ENCODE measurements at regions not wholly inside any gene's neighbourhood (a gene's known extent, or its start where the extent isn't known, plus 50 kb on each side); places are given as distances from the start of the nearest gene placed in this dataset.

- TF ChIP-seq CTCF (IDR thresholded peaks at IDR 0.05; ENCODE audit: insufficient read depth, low read depth, low read length, missing control alignments), result no peak
- no peak for DNase-seq (ENCODE audit: low read depth)
- H3K4me3 ChIP-seq (ENCODE audit: low read depth, low read length), result no peak overlapping the region
These were observed 176.7 kb upstream of the PRDM9 start for GRCh38 chr5:23330726-23331125.

DNA sequence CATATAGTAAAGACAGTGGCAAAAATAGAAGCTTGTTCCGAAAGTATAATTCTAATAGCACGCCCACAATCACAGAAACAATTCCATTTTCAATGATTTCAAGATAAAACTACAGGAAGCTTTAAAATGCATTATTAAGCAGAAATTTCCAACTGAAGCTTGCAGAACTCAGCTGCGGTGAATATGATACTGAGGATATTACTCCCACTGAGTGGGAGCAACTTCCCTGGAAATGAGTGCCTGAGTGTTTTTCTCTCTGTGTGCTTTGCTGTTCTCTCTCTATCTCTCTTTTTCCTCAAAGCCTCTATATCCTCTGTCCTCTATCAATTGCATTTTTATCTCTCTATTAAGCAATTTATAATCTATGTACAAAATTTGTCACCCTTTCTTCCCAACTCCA, 187.5 kb upstream of the PRDM9 start:
- DNase-seq (ENCODE audit: low read depth), result no peak
- no peak overlapping the region for H3K4me3 ChIP-seq (ENCODE audit: low read depth, low read length)
- no peak for TF ChIP-seq CTCF (IDR thresholded peaks at IDR 0.05; ENCODE audit: insufficient read depth, low read depth, low read length, missing control alignments)

GRCh38 chr5:23318960-23319359, 188.4 kb upstream of the PRDM9 start:
- no peak overlapping the region for H3K4me3 ChIP-seq (ENCODE audit: low read depth, low read length)
- no peak for DNase-seq (ENCODE audit: low read depth)
- no peak for TF ChIP-seq CTCF (IDR thresholded peaks at IDR 0.05; ENCODE audit: insufficient read depth, low read depth, low read length, missing control alignments)

- no peak overlapping the region for H3K4me3 ChIP-seq (ENCODE audit: low read depth, low read length)
- DNase-seq (ENCODE audit: low read depth), result no peak
- no peak for TF ChIP-seq CTCF (IDR thresholded peaks at IDR 0.05; ENCODE audit: insufficient read depth, low read depth, low read length, missing control alignments)
These were observed 189.2 kb upstream of the PRDM9 start for GRCh38 chr5:23318166-23318565.

DNA sequence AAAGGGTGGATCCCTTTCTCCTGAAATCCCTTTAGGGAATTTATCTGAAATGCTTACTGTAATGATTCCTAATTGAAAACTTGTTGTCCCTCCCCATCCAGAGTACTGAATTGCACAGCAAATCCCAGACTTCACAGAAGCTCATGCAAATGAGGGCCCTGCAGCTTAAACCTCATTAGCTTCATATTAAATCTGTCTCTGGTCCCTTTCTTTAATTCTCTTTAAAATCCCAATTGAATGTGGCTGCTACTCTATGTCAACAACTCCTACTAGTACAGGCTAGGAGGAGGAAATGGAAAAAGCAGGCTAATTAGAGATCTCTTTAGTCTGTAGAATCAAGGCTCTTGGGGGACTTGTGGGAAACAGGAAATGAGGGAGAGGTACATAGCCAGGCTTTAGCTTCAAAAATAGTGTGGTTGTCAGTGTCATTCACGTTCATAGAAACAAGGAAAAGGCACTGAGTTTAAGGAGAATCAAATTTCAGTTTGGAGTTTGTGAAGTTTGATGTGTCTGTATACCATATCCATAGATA, 191.3 kb upstream of the PRDM9 start:
- DNase-seq (ENCODE audit: low read depth), result no peak
- H3K4me3 ChIP-seq (ENCODE audit: low read depth, low read length), result no peak overlapping the region
- TF ChIP-seq CTCF (IDR thresholded peaks at IDR 0.05; ENCODE audit: insufficient read depth, low read depth, low read length, missing control alignments), result no peak

GRCh38 chr5:23314827-23315226, 192.6 kb upstream of the PRDM9 start:
- no peak for DNase-seq (ENCODE audit: low read depth)
- H3K4me3 ChIP-seq (ENCODE audit: low read depth, low read length), result no peak overlapping the region
- no peak for TF ChIP-seq CTCF (IDR thresholded peaks at IDR 0.05; ENCODE audit: insufficient read depth, low read depth, low read length, missing control alignments)

GRCh38 chr5:23305055-23305454, 202.4 kb upstream of the PRDM9 start:
- no peak for TF ChIP-seq CTCF (IDR thresholded peaks at IDR 0.05; ENCODE audit: insufficient read depth, low read depth, low read length, missing control alignments)
- no peak for DNase-seq (ENCODE audit: low read depth)
- H3K4me3 ChIP-seq (ENCODE audit: low read depth, low read length), result no peak overlapping the region

Data from GM12865 (cell line).